Esophagus squamous epithelium (tissue), 4 donors: ENCODE measurements at regions not wholly inside any gene's neighbourhood (a gene's known extent, or its start where the extent isn't known, plus 50 kb on each side); places are given as distances from the start of the nearest gene placed in this dataset.

Experiments used
- POLR2A ChIP-seq, 4 donors: fragments of 450-650 bp; IDR thresholded peaks; one replicate each; pipeline ENCODE4 v1.6.1; 2017; ENCODE audit warnings: antibody characterized with exemption in 4 of 4, mild to moderate bottlenecking in 4 of 4, moderate library complexity in 3 of 4
- TF ChIP-seq, protein P1 (sequence below), 6 experiments: fragments of 450-650 bp in 4 of 6; fragments of 200-600 bp in 2 of 6; sonication (generic) in 2 of 6; IDR thresholded peaks; one replicate each; pipeline ENCODE4 v1.5.1; 2016 to 2019; ENCODE audit warnings: antibody characterized with exemption in 6 of 6, mild to moderate bottlenecking in 4 of 6, moderate library complexity in 4 of 6

DNA sequence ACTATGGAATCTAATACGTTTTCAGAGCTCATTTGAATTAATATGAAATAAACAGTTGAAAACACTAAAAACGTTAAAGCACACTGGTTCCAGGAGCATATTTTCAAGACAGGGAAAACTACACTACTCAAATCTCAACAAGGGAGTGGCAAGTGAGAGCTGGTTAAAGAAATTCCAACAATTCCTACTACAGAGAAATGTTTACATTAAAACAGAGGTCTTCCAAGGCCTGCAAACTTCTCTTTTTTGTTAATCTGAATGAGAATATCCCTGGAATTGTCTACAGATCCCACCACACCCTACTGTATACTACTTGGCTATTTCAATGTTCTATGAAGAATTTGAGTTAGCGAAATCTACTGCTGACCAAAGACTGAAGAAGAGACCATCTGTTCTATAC, 231.5 kb downstream of the ZEB2 start:
- TF ChIP-seq, protein P1, sequence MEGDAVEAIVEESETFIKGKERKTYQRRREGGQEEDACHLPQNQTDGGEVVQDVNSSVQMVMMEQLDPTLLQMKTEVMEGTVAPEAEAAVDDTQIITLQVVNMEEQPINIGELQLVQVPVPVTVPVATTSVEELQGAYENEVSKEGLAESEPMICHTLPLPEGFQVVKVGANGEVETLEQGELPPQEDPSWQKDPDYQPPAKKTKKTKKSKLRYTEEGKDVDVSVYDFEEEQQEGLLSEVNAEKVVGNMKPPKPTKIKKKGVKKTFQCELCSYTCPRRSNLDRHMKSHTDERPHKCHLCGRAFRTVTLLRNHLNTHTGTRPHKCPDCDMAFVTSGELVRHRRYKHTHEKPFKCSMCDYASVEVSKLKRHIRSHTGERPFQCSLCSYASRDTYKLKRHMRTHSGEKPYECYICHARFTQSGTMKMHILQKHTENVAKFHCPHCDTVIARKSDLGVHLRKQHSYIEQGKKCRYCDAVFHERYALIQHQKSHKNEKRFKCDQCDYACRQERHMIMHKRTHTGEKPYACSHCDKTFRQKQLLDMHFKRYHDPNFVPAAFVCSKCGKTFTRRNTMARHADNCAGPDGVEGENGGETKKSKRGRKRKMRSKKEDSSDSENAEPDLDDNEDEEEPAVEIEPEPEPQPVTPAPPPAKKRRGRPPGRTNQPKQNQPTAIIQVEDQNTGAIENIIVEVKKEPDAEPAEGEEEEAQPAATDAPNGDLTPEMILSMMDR (IDR thresholded peaks at IDR 0.05), result no peak
- TF ChIP-seq POLR2A (IDR thresholded peaks at IDR 0.05), result no peak
